ENCODE measurements at regions not wholly inside any gene's neighbourhood (a gene's known extent, or its start where the extent isn't known, plus 50 kb on each side); places are given as distances from the start of the nearest gene placed in this dataset.

DNA sequence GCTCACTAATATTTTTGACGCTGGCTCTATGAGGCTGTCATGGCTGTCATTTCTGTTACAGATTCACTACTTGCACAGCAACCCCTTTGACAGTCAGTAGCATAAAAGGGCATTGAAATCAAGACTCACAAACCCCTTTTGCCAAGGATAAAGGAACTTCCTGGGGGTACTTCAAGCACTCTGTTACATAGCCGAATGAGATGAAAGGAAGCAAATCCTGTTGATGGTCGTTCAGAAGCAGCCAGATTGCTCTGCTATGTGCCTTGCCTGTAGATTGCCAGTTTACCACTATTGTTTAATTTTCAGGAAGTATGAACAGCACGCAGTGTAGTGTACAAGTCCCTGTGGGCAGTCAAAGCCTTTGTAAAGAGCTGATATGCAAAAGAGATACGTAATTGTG is 296.2 kb downstream of the LRRIQ3 start:
- TF ChIP-seq, protein P1, sequence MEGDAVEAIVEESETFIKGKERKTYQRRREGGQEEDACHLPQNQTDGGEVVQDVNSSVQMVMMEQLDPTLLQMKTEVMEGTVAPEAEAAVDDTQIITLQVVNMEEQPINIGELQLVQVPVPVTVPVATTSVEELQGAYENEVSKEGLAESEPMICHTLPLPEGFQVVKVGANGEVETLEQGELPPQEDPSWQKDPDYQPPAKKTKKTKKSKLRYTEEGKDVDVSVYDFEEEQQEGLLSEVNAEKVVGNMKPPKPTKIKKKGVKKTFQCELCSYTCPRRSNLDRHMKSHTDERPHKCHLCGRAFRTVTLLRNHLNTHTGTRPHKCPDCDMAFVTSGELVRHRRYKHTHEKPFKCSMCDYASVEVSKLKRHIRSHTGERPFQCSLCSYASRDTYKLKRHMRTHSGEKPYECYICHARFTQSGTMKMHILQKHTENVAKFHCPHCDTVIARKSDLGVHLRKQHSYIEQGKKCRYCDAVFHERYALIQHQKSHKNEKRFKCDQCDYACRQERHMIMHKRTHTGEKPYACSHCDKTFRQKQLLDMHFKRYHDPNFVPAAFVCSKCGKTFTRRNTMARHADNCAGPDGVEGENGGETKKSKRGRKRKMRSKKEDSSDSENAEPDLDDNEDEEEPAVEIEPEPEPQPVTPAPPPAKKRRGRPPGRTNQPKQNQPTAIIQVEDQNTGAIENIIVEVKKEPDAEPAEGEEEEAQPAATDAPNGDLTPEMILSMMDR (conservative IDR thresholded peaks at IDR 0.05) = no peak
- TF ChIP-seq EZH2 (IDR thresholded peaks at IDR 0.05; ENCODE audit: low read depth) = no peak

Measured in PC-9 (cell line).